ENCODE measurements at regions not wholly inside any gene's neighbourhood (a gene's known extent, or its start where the extent isn't known, plus 50 kb on each side); places are given as distances from the start of the nearest gene placed in this dataset.

DNA sequence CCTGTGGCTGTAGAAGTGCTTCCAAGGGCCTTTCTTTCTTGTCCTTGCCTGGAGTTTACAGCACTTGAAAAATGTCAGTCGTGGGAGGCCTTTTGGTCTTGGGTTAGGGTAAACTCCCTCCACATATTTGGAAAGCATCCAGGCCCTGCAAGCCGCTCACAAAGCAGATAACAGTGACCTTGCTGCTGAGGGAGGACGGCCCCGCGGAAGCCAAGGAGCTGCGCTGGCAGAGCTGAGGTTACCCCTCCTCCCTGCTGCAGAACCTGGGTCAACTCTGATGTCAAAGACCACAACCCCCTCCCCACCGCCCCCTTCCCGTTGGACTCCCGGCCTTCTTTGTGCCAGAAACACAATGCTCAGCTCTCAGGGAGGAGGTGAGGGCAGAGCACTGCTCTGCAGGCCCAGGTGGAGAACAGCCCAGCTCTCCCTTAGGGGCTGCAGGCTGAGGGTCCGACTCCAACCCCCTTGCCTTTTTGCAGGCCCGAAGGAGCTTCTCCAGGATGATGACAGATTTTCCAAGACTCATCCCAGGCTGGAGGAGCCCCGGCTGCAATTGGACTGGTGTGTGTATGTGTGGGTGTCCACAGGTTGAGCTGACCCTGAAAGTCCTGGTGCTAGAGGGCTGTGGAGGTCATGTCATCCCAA lies 957.6 kb upstream of the ZNF722 start:
- Mint-ChIP-seq H3K36me3 (ENCODE audit: insufficient read depth, unreplicated experiment) (peaks cover 6% of the 10 kb centered on the region), H3K27ac (ENCODE audit: low read depth, unreplicated experiment) (no peak overlapping the region), H3K4me1 (ENCODE audit: insufficient read depth, unreplicated experiment) (no peaks in the 10 kb centered on the region), H3K9me3 (ENCODE audit: unreplicated experiment) (peaks cover 44% of the 10 kb centered on the region), H3K27me3 (ENCODE audit: insufficient read depth, unreplicated experiment) (no peaks in the 10 kb centered on the region), H3K4me3 (ENCODE audit: unreplicated experiment) (no peak overlapping the region)
- no peak for DNase-seq (ENCODE audit: unreplicated experiment)
- POLR2A ChIA-PET, result no interaction called here
- intact Hi-C loops (cut with micrococcal nuclease), result no loop called here
- CTCF ChIA-PET, result interaction anchor here (0.6 kb wide), 1 partner anchor 19 kb away, joined by 3 read pairs; no protein-coding TSS in a partner anchor
- TF ChIP-seq, protein P1, sequence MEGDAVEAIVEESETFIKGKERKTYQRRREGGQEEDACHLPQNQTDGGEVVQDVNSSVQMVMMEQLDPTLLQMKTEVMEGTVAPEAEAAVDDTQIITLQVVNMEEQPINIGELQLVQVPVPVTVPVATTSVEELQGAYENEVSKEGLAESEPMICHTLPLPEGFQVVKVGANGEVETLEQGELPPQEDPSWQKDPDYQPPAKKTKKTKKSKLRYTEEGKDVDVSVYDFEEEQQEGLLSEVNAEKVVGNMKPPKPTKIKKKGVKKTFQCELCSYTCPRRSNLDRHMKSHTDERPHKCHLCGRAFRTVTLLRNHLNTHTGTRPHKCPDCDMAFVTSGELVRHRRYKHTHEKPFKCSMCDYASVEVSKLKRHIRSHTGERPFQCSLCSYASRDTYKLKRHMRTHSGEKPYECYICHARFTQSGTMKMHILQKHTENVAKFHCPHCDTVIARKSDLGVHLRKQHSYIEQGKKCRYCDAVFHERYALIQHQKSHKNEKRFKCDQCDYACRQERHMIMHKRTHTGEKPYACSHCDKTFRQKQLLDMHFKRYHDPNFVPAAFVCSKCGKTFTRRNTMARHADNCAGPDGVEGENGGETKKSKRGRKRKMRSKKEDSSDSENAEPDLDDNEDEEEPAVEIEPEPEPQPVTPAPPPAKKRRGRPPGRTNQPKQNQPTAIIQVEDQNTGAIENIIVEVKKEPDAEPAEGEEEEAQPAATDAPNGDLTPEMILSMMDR (IDR thresholded peaks at IDR 0.05; ENCODE audit: unreplicated experiment), result no peak
- BruUV-seq (replicated peaks), result no TSS peak

DNA sequence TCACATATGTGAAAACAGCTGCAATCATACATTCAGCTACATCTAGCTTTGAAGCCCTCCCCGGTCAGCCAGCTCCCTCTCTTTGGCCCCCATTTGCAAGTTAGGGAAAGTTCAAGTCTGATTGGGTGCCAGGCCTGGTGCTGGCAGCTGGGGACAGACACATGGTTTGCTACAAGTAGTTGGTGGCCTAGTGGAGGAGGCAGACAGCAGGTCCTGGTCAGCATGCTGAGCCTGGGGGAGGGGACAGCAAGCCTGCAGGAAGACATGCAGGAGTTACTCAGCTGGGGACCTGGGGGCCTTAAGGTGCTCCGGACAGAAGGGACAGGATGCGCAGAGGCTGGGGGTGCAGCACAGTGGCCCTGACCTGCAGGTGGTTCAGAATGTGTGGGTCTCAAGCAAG lies 956.9 kb upstream of the ZNF722 start:
- no peak overlapping the region for H3K4me3 Mint-ChIP-seq (ENCODE audit: unreplicated experiment)
- no peaks in the 10 kb centered on the region for H3K27me3 Mint-ChIP-seq (ENCODE audit: insufficient read depth, unreplicated experiment)
- no peak for DNase-seq (ENCODE audit: unreplicated experiment)
- no peak overlapping the region for H3K27ac Mint-ChIP-seq (ENCODE audit: low read depth, unreplicated experiment)
- H3K36me3 Mint-ChIP-seq (ENCODE audit: insufficient read depth, unreplicated experiment), result peaks cover 6% of the 10 kb centered on the region
- POLR2A ChIA-PET, result no interaction called here
- CTCF ChIA-PET, result interaction anchor here (0.6 kb wide), 1 partner anchor 19 kb away, joined by 3 read pairs; no protein-coding TSS in a partner anchor
- peaks cover 37% of the 10 kb centered on the region for H3K9me3 Mint-ChIP-seq (ENCODE audit: unreplicated experiment)
- TF ChIP-seq, protein P1 (IDR thresholded peaks at IDR 0.05; ENCODE audit: unreplicated experiment), result no peak
- intact Hi-C loops (cut with micrococcal nuclease), result no loop called here
- BruUV-seq (replicated peaks), result no TSS peak
- no peaks in the 10 kb centered on the region for H3K4me1 Mint-ChIP-seq (ENCODE audit: insufficient read depth, unreplicated experiment)

DNA sequence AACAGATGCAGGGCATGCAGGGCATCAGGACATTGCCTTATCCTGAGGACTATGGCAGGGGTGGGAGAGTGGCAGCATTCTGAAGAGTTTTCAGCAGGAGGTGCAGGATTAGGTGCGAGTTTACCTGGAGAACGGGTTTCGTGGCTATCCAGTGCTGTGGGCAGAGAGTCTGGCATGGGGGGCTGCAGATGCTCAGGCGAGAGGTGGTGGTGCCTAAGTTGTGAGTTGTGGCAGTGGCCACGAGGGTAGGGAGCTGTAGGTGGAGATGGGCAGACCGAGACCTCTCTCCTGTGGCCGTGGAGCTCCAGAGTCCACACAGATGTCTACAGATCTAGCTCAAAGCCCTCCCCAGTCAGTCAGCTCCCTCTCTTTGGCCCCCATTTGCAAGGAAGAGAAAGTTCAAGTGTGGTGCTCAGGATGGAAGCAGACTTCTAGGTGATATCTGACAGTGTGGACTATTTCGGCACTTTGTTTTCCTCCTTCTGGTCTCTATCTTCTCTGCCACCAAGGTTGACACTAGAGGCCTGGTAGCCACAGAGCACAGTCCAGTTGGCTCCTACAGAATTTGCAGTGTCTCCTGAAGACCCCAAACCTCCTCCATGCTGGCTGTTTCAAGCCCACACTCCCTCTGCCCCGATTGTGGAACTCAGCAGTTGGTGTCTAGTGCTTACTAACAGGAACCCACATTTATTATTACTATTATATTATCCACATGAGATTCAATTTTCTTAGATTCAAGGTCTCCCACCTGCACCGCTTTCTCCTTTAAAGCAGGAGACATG lies 955.7 kb upstream of the ZNF722 start:
- BruUV-seq (replicated peaks), result no TSS peak
- CTCF ChIA-PET, result no interaction called here
- intact Hi-C loops (cut with micrococcal nuclease), result no loop called here
- Mint-ChIP-seq H3K4me3 (ENCODE audit: unreplicated experiment) (no peak overlapping the region), H3K36me3 (ENCODE audit: insufficient read depth, unreplicated experiment) (peaks cover 6% of the 10 kb centered on the region), H3K27ac (ENCODE audit: low read depth, unreplicated experiment) (no peak overlapping the region), H3K27me3 (ENCODE audit: insufficient read depth, unreplicated experiment) (no peaks in the 10 kb centered on the region), H3K4me1 (ENCODE audit: insufficient read depth, unreplicated experiment) (no peaks in the 10 kb centered on the region), H3K9me3 (ENCODE audit: unreplicated experiment) (peaks cover 31% of the 10 kb centered on the region)
- TF ChIP-seq, protein P1 (IDR thresholded peaks at IDR 0.05; ENCODE audit: unreplicated experiment), result no peak
- no peak for DNase-seq (ENCODE audit: unreplicated experiment)
- POLR2A ChIA-PET, result no interaction called here

DNA sequence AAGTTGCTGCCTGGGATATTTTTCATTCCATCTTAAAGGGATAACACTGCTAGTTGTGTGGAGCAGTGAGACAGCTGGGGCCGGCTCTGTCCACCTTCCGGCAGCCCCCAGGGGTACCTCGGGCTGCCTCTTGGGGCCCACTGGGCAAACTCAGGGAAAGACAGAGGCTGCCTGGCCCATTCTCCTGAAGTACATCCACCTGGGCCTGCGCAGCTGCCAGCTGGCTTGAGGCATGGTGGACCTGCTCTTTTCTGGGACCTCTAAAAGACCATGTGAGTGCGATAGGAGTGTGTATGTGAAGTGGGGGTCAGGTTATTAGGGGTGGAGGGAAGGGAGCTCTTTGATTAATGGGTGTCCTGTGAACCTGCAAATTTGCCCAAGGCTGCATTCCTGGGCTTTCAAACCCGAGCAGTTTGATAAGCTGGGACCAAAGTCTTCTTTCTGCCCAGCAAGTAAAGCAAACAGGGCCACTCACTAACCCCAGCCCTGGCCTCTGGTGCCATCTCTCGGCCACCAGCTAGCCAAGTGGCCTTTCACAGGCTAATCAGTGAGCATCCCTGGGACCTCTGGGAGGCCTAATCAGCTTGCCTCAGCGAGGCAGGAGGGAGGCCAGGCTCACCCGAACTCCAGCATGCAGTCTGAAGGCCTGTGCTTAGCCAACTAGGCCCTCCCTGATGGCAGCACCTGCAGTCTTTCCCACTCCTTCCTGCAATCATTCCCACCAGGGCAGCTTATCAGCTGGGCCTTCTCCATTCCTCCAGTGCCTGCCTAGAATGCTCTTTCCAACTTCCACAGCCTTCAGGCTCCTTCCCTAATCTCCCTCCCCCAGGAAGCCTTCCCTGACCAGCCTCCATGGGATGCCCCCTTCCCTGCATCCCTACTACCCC lies 954.7 kb upstream of the ZNF722 start:
- Mint-ChIP-seq H3K9me3 (ENCODE audit: unreplicated experiment) (peaks cover 31% of the 10 kb centered on the region), H3K4me1 (ENCODE audit: insufficient read depth, unreplicated experiment) (no peaks in the 10 kb centered on the region), H3K4me3 (ENCODE audit: unreplicated experiment) (no peak overlapping the region), H3K27ac (ENCODE audit: low read depth, unreplicated experiment) (no peak overlapping the region), H3K36me3 (ENCODE audit: insufficient read depth, unreplicated experiment) (peaks cover 6% of the 10 kb centered on the region), H3K27me3 (ENCODE audit: insufficient read depth, unreplicated experiment) (no peaks in the 10 kb centered on the region)
- no peak for DNase-seq (ENCODE audit: unreplicated experiment)
- intact Hi-C loops (cut with micrococcal nuclease), result no loop called here
- no TSS peak for BruUV-seq (replicated peaks)
- TF ChIP-seq, protein P1 (IDR thresholded peaks at IDR 0.05; ENCODE audit: unreplicated experiment), result no peak
- POLR2A ChIA-PET, result no interaction called here
- CTCF ChIA-PET, result no interaction called here

Measured in MCF 10A (cell line).